Activated CD8-positive, alpha-beta memory T cell treated with anti-CD3 and anti-CD28 coated beads, Interleukin-2, amount 50 U/mL, for 24 hours (primary cell): ENCODE measurements at regions not wholly inside any gene's neighbourhood (a gene's known extent, or its start where the extent isn't known, plus 50 kb on each side); places are given as distances from the start of the nearest gene placed in this dataset.
A peak's percentile ranks its signal among the peaks of the same experiment; 100 is the strongest.

Experiments
- DNase-seq: peaks from one replicate; pipeline ENCODE4 v3.0.0-alpha.2; 2020; ENCODE audit errors: extremely low read depth

- no peak for DNase-seq
Measured at GRCh38 chr13:22091222-22091970, 420.5 kb downstream of the FGF9 start.

- no peak for DNase-seq
Measured at GRCh38 chr13:22091971-22092300, 421.1 kb downstream of the FGF9 start.

DNA sequence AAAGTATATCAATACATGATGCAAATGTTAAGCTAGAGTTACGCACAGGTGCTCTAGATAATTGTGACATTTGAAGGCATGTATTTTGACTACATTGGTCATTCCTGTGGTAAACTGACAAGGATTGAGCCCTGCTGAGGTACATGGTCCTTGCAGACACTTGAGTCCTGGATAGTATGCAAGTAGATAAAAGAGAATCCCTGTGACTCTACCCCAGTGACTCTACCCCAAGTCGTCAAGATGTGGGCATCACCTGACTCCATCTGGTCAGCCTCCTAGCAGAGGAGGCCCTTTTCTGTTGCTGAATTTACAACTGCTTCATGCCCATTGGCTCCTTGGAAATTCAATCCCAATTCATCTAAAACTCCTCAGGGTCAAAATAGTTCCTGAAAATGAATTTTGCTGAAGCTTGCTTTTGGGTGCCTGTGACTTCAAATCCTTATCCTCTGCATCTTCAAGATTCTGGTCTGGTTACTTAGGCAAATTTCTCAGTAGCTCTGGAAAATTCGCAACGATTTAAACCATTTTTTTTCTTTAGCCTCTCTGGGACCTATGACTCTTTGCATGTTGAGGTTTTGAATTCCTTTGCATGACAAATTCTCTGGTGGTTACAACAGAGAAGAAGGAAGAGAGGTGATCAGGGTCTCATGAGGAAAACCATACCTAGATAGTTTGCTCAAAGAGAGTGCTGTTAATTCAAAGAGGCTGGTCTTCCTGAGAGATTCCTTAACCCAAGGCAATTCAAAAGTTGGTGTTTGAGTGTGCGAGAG is 422.1 kb downstream of the FGF9 start:
- DNase-seq, result no peak

DNA sequence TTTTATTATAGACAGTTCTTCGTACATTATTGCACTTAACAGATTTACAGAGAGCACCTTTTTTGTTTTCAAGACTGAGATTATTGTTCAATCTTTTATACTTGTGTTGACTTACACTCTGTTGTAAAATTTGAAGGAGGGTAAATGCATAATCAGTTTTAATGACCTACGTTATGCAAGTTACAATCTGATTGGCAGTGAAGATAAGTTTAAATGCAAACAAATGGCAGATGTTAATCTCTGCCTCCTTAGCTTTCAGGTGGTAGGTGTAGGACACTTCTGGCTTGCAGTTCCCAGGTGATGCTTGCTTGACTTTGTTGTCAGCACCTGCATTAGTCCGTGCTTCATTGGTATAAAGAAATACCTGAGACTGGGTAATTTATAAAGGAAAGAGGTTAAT is 424.9 kb downstream of the FGF9 start:
- DNase-seq, result no peak

DNA sequence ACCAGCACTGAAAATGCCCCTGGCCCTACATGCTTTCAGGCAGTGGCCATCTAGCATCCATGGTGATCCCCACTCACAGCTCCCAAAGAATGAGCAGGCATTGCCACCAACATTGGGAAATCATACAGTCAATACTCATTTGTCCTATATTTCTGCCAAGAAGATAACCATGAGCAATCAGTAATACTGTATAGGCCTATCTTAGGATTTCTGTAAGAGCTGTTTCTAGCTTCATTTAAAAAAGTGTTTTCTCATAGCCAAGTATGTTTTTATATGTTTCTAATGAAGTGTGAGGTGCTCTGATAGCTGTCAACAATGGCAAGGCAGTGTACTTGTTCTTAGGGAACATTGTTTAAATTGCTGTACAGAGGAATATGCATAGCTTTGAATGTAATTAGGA is 428.7 kb downstream of the FGF9 start:
- no peak for DNase-seq

DNA sequence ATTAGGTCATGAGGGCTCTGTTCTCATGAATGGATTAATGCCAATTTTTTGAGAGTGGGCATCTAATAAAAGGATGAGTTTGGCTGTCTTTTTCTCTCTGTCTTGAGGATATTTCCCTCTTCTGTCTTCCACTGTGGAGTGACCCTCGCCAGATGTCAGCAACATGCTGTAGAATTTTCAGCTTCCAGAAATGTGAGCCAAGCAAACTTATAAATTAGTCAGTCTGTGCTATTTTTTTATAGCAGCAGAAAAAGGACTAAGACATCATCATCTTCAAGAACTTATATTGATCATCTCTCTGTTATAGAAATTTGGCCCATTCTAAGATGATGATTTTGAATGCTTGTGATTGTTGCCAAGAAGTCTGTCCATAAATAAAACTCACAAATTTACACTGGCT is 431.4 kb downstream of the FGF9 start:
- no peak for DNase-seq

GRCh38 chr13:22103046-22104027 is 432.5 kb downstream of the FGF9 start:
- no peak for DNase-seq

- no peak for DNase-seq
Measured at GRCh38 chr13:22106058-22106457, 435.2 kb downstream of the FGF9 start.

GRCh38 chr13:22107549-22107948 is 436.7 kb downstream of the FGF9 start:
- no peak for DNase-seq

GRCh38 chr13:22108283-22108942 is 437.5 kb downstream of the FGF9 start:
- DNase-seq, result no peak

DNA sequence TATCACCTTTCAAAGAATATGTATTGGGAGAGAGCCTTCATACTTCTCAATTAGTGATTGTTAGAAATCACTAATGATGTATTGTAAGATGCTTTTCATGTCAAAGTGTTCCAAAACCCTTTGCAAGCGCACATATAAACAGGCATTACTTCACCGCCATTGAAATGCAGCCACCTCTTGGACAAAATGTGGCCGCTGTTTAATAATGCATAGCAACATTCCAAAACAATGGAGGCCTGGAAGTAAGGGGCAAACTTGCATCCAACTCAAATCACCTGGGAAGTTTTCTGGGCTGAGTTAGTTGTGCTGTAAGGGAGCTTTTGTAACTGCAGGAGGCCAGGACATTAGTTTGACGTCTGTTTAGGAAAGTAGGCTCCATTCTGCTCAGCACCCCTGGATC is 438.1 kb downstream of the FGF9 start:
- DNase-seq, result no peak

DNA sequence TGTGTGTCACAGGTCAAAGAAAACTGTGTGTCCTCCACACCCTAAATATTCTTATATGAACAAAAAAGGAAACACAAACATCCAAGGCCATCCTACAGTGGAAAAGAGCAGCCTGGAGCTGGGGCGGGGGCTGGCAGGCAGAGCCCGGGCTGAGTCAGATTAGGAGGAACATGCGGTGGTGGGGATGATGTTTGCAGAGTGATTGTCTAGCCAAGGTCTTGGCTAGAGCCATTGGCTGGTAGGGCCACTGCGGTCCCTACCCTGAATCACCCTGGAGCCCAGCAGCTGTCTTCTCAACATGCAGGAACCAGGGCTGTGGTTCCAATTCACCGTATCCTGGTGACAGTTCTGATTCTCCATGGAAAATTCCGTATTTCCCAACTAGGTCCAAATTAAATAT is 439.5 kb downstream of the FGF9 start:
- DNase-seq, result no peak

GRCh38 chr13:22111152-22111783 is 440.4 kb downstream of the FGF9 start:
- no peak for DNase-seq

GRCh38 chr13:22111961-22112360 is 441.1 kb downstream of the FGF9 start:
- DNase-seq, result no peak

DNA sequence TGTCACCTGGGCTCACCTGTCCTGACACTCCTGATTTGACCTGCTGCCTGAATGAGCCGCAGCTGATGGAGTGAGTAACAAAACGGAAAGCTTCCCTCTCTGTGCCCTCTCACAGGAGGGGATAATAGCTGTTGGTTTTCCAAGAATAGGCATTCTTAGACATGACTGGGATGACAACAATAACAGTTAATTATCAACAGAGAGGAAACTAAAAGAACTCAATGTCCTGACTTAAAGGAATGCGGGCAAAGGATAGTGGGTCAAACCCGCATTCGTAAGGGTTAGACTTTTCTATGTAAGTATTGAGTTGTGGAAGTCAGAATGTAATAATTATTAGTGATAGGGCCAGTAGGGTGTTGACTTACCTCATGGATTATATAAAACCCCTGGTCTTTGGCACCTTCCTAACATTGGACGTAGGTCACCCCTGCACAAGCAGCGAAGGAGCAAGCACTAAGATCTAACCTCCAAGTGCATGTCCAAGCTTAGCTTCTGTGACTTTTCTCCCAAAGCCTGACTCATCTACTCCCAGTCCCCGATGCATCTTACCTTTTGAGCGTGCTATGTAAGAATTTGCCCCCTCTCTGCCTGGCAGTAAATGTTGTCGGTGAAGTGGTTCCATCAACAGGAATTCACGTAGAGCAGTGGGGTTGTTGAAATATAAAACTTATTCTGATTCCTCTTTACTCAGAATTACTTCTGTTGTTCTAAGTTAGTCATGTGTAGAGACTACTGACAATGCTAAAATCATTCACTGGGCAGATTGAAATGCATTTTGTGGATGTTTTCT is 442.3 kb downstream of the FGF9 start:
- no peak for DNase-seq

GRCh38 chr13:22114630-22115311 is 443.9 kb downstream of the FGF9 start:
- DNase-seq, result peak; percentile 8

- DNase-seq, result no peak
Measured at GRCh38 chr13:22118158-22118557, 447.3 kb downstream of the FGF9 start.

- DNase-seq, result no peak
Measured at GRCh38 chr13:22120646-22121045, 449.8 kb downstream of the FGF9 start.

- no peak for DNase-seq
Measured at GRCh38 chr13:22121146-22121739, 450.4 kb downstream of the FGF9 start.
